Gastroesophageal sphincter (tissue), 3 donors: ENCODE measurements at regions not wholly inside any gene's neighbourhood (a gene's known extent, or its start where the extent isn't known, plus 50 kb on each side); places are given as distances from the start of the nearest gene placed in this dataset.

Experiments
- CTCF ChIP-seq, 4 experiments: fragments of 200-600 bp in 2 of 4; fragments of 450-650 bp in 2 of 4; sonication (generic) in 1 of 4; IDR thresholded peaks; one replicate each; pipeline ENCODE4 v1.5.1; 2017 to 2019; ENCODE audit warnings: antibody characterized with exemption in 4 of 4, mild to moderate bottlenecking in 2 of 4, moderate library complexity in 2 of 4
- EP300 ChIP-seq: sonication (generic); formaldehyde crosslinking; IDR thresholded peaks from one replicate; pipeline ENCODE4 v1.6.1; 2017; ENCODE audit warnings: antibody characterized with exemption, mild to moderate bottlenecking
- POLR2A ChIP-seq, 2 donors: fragments of 450-650 bp; IDR thresholded peaks; one replicate each; pipeline ENCODE4 v1.6.1; 2017; ENCODE audit warnings: antibody characterized with exemption in 2 of 2, mild to moderate bottlenecking in 2 of 2, moderate library complexity in 1 of 2
- POLR2AphosphoS5 ChIP-seq: sonication (generic); formaldehyde crosslinking; IDR thresholded peaks from one replicate; pipeline ENCODE4 v1.6.1; 2017; ENCODE audit warnings: antibody characterized with exemption

DNA sequence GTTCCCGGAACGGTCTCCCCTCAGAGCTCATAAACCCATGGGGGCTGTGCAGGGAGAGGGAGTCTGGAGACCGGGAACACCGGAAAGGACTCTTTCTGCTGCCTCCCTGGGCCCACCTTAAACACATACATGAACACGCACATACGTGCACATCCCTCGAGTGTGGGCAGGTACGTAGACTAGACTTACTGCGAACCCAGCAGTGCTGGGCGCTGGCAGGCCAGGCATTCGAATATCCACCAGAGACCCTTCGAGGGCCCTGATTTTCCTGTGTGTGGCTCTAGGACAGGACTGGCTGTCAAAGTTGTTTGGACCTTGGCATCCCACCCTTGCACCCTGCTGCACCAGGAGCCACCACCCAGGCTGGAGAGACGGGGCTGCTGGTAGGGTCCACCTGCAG lies 102.7 kb downstream of the PLXNA1 start:
- TF ChIP-seq POLR2AphosphoS5: no peak
- no peak for TF ChIP-seq POLR2A (IDR thresholded peaks at IDR 0.05)
- TF ChIP-seq CTCF (IDR thresholded peaks at IDR 0.05): no peak
- TF ChIP-seq EP300: no peak
